ENCODE measurements at regions not wholly inside any gene's neighbourhood (a gene's known extent, or its start where the extent isn't known, plus 50 kb on each side); places are given as distances from the start of the nearest gene placed in this dataset.
"Not testable (repeated sequence)": the region's sequence is repeated elsewhere in the genome, so short reads cannot be mapped to it uniquely, and the experiment has no call there.

DNA sequence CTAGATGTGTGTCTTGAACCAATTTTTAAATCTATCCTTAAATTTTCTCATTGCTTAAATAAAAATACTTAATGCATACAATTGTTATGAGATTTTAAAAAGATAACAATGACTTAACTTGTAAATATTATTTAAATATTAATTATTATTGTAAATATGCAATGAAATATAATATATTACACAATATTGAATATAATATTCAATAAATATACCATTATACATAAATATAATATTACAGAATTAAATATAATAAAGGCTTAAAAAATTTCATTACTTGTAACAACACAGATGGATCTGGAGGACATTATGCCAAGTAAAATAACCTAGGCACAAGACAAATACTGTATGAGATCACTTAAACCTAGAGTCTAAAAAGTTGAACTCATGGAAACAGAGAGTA, 1532.3 kb downstream of the PCDH9 start:
- Mint-ChIP-seq H3K4me1 (ENCODE audit: low read depth) (no peaks in the 10 kb centered on the region), H3K9me3 (no peaks in the 10 kb centered on the region), H3K4me3 (no peak overlapping the region), H3K27me3 (ENCODE audit: insufficient read depth) (no peaks in the 10 kb centered on the region), H3K27ac (no peak overlapping the region), H3K36me3 (ENCODE audit: low read depth) (no peaks in the 10 kb centered on the region)
- no peak for DNase-seq
- TF ChIP-seq CTCF (IDR thresholded peaks at IDR 0.05): no peak

GRCh38 chr13:65679240-65679639, 1550.9 kb downstream of the PCDH9 start:
- no peak for TF ChIP-seq CTCF (IDR thresholded peaks at IDR 0.05)
- Mint-ChIP-seq H3K27ac (no peak overlapping the region), H3K27me3 (ENCODE audit: insufficient read depth) (no peaks in the 10 kb centered on the region; the same call in 1 of the 2 replicates), H3K4me3 (no peak overlapping the region), H3K9me3 (no peaks in the 10 kb centered on the region), H3K36me3 (ENCODE audit: low read depth) (no peaks in the 10 kb centered on the region), H3K4me1 (ENCODE audit: low read depth) (peaks cover 13% of the 10 kb centered on the region; the same call in 1 of the 2 replicates)
- no peak for DNase-seq

DNA sequence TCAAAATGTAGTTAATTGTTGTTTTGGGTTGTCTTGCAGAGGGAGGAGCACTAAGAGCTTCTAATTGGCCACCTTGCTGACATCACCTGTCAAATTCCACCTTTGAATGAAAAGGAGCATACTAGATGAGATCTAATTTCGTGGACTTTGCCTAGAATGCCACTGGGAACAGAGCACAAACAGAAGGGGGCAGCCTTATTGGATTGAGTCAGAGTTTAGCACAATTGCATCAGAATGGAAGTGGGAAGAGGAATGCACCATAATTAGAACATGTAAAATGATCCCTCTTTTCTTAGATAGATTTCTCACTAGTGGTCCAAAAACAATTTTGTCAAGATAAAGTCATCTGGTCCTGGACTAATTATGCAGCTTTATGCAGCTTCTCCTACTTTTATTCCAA, 1552.2 kb downstream of the PCDH9 start:
- no peak overlapping the region for H3K4me3 Mint-ChIP-seq
- H3K9me3 Mint-ChIP-seq: no peaks in the 10 kb centered on the region
- no peaks in the 10 kb centered on the region; the same call in 1 of the 2 replicates for H3K27me3 Mint-ChIP-seq (ENCODE audit: insufficient read depth)
- TF ChIP-seq CTCF (IDR thresholded peaks at IDR 0.05): no peak; the same call in 1 of the 2 replicates
- H3K36me3 Mint-ChIP-seq (ENCODE audit: low read depth): no peaks in the 10 kb centered on the region
- H3K4me1 Mint-ChIP-seq (ENCODE audit: low read depth): peaks cover 13% of the 10 kb centered on the region; the same call in 1 of the 2 replicates
- H3K27ac Mint-ChIP-seq: no peak overlapping the region
- DNase-seq: no peak

DNA sequence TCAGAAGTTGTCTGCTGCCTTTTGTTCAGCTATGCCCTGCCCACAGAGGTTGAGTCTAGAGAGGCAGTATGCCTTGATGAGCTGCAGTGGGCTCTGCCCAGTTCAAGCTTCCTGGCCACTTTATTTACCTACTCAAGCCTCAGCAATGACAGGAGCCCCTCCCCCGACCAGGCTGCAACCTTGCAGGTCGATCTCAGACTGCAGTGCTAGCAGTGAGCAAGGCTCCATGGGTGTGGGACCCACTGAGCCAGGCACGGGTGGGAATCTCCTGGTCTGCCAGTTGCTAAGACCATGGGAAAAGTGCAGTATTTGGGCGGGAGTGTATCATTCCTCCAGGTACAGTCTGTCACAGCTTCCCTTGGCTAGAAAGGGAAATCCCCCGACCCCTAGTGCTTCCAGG, 1554.8 kb downstream of the PCDH9 start:
- not testable (repeated sequence) for H3K36me3 Mint-ChIP-seq (ENCODE audit: low read depth); H3K4me3 Mint-ChIP-seq; DNase-seq; H3K27ac Mint-ChIP-seq; H3K27me3 Mint-ChIP-seq (ENCODE audit: insufficient read depth)
- Mint-ChIP-seq H3K9me3 (peaks cover 11% of the 10 kb centered on the region; the same call in 1 of the 2 replicates), H3K4me1 (ENCODE audit: low read depth) (peaks cover 13% of the 10 kb centered on the region; the same call in 1 of the 2 replicates)

DNA sequence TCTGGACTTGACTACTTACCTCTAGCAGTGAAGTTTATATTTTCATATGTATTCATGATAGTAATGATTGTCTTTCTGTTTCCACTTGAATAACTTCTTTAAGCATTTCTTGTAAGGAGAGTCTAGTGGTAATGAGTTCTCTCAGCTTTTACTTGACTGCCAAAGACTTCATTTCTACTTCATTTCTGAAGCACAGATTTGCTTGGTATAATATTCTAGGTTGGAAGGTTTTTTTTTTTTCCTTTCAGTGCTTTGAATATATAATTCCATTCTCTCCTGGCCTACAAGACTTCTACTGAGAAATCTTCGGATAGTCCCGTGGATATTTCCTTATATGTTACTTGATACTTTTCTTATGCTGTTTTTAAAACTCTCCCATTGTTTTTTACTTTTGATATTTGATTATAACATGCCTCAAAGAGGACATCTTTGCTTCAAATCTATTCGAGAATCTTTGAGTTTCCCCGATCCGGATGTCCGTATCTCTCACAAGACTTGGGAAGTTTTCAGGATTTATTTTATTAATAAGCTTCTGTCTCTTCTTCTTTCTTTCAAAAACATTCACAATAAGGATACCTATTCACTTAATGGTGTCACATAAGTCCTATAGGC, 1560.0 kb downstream of the PCDH9 start:
- Mint-ChIP-seq H3K4me3 (no peak overlapping the region), H3K27ac (no peak overlapping the region), H3K36me3 (ENCODE audit: low read depth) (peaks cover 4% of the 10 kb centered on the region; the same call in 1 of the 2 replicates), H3K9me3 (peaks cover 13% of the 10 kb centered on the region; the same call in 1 of the 2 replicates), H3K4me1 (ENCODE audit: low read depth) (no peaks in the 10 kb centered on the region), H3K27me3 (ENCODE audit: insufficient read depth) (no peaks in the 10 kb centered on the region)
- no peak for TF ChIP-seq CTCF (IDR thresholded peaks at IDR 0.05)
- DNase-seq: no peak

DNA sequence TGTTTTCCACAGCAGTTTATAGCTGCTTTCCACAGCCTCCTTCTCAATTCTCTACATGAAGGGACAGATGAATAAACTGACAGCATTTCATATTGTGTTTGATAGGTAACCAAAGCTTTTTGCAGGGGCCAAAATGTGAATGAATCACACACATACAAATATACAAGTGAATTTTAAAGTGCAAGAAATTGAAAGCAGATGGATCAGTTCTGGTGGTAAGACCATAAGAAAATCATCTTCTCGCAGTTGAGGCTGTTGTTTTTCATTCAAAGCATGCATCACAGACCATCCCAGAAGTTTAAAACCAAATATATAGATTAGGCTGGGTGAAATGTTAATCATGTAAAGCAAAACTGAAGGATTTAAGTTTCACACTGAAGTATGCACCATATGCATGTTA, 1569.4 kb downstream of the PCDH9 start:
- Mint-ChIP-seq H3K9me3 (0 out of 2 replicates have a peak, but pooled peaks cover 5% of the 10 kb centered on the region), H3K4me1 (ENCODE audit: low read depth) (peaks cover 7% of the 10 kb centered on the region; the same call in 1 of the 2 replicates), H3K27me3 (ENCODE audit: insufficient read depth) (peaks cover 1% of the 10 kb centered on the region), H3K4me3 (no peak overlapping the region), H3K36me3 (ENCODE audit: low read depth) (peaks cover 12% of the 10 kb centered on the region; the same call in 1 of the 2 replicates), H3K27ac (no peak overlapping the region)
- no peak for DNase-seq
- TF ChIP-seq CTCF (IDR thresholded peaks at IDR 0.05): no peak
